ENCODE measurements at regions not wholly inside any gene's neighbourhood (a gene's known extent, or its start where the extent isn't known, plus 50 kb on each side); places are given as distances from the start of the nearest gene placed in this dataset.

DNA sequence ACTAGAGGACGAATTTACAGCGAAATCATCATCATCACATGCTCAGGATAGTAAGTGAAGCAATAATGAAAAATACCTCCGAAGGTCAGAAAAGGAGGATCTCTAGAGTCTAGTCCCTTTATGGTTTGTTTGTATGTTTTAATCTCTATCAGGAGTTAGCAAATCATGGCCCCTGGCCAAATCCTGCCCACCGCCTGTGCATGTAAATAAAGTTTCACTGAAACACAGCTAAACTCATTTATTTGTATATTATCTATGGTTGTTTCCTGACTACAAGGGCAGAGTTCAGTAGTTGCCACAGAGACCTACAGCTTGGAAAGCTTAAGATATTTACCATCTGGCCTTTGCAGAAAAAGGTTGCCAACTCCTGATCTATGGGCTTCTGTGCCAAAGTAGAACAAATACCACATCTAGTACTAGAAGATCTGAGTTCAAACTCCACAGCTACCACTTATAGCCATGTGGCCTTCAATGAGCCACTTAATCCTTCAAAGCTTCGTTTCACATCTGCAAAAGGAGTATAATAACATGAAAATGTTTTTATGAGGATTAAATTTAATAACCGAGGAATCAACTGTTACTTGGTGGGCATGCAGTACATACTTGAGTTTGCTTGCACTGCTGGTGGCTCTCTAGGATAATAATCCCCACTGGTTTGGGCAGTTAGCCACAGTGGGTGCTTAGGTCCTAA, 94.0 kb upstream of the KIF26B start:
- Mint-ChIP-seq H3K27me3 (ENCODE audit: insufficient read depth, unreplicated experiment) (no peaks in the 10 kb centered on the region), H3K9me3 (ENCODE audit: unreplicated experiment) (no peaks in the 10 kb centered on the region), H3K36me3 (ENCODE audit: insufficient read depth, unreplicated experiment) (peaks cover 5% of the 10 kb centered on the region), H3K27ac (ENCODE audit: unreplicated experiment) (peak overlapping the region; percentile 30), H3K4me1 (ENCODE audit: low read depth, unreplicated experiment) (peaks cover 21% of the 10 kb centered on the region), H3K4me3 (ENCODE audit: unreplicated experiment) (no peak overlapping the region)
- DNase-seq = peak; percentile 64 to 69
- ChIA-PET POLR2A (no interaction called here), CTCF (interaction anchor here (0.5 to 1.4 kb wide), 4 partner anchors 18 to 1347 kb away, joined by 3 to 4 read pairs (median 3); no protein-coding TSS in a partner anchor)
- no TSS peak for BruUV-seq (replicated peaks)
- Histone ChIP-seq H3K9me3 (no peaks in the 10 kb centered on the region), H3K27me3 (replicated peaks; ENCODE audit: control insufficient read depth, insufficient read depth, low read length) (no peaks in the 10 kb centered on the region), H3K4me3 (ENCODE audit: low read depth, low read length) (no peak overlapping the region), H3K4me1 (peaks cover 19% of the 10 kb centered on the region), H3K36me3 (ENCODE audit: control insufficient read depth, insufficient read depth, low read length) (no peaks in the 10 kb centered on the region; the same call in 1 of the 2 replicates)
- intact Hi-C loops (cut with micrococcal nuclease; ENCODE audit: unreplicated experiment) = no loop called here
- no peak for TF ChIP-seq CTCF (IDR thresholded peaks at IDR 0.05; ENCODE audit: insufficient read depth in 1 of 2, low read depth in 1 of 2, low read length in 1 of 2, severe bottlenecking in 1 of 2, unreplicated experiment in 1 of 2)

GRCh38 chr1:245059806-245060424, 94.9 kb upstream of the KIF26B start:
- intact Hi-C loops (cut with micrococcal nuclease; ENCODE audit: unreplicated experiment) = no loop called here
- Histone ChIP-seq H3K4me3 (ENCODE audit: low read depth, low read length) (no peak overlapping the region), H3K27me3 (replicated peaks; ENCODE audit: control insufficient read depth, insufficient read depth, low read length) (no peaks in the 10 kb centered on the region), H3K36me3 (ENCODE audit: control insufficient read depth, insufficient read depth, low read length) (no peaks in the 10 kb centered on the region; the same call in 1 of the 2 replicates), H3K9me3 (no peaks in the 10 kb centered on the region), H3K4me1 (peaks cover 19% of the 10 kb centered on the region)
- no TSS peak for BruUV-seq (replicated peaks)
- DNase-seq = no peak
- Mint-ChIP-seq H3K27ac (ENCODE audit: unreplicated experiment) (peak overlapping the region; percentile 30), H3K4me3 (ENCODE audit: unreplicated experiment) (no peak overlapping the region), H3K9me3 (ENCODE audit: unreplicated experiment) (no peaks in the 10 kb centered on the region), H3K4me1 (ENCODE audit: low read depth, unreplicated experiment) (peaks cover 28% of the 10 kb centered on the region), H3K36me3 (ENCODE audit: insufficient read depth, unreplicated experiment) (peaks cover 10% of the 10 kb centered on the region), H3K27me3 (ENCODE audit: insufficient read depth, unreplicated experiment) (no peaks in the 10 kb centered on the region)
- no peak for TF ChIP-seq CTCF (IDR thresholded peaks at IDR 0.05; ENCODE audit: insufficient read depth in 1 of 2, low read depth in 1 of 2, low read length in 1 of 2, severe bottlenecking in 1 of 2, unreplicated experiment in 1 of 2)
- ChIA-PET POLR2A (no interaction called here), CTCF (interaction anchor here (1.0 to 1.4 kb wide), 2 partner anchors 17 to 96 kb away, joined by 3 to 4 read pairs; no protein-coding TSS in a partner anchor)

- Mint-ChIP-seq H3K27me3 (ENCODE audit: insufficient read depth, unreplicated experiment) (no peaks in the 10 kb centered on the region), H3K36me3 (ENCODE audit: insufficient read depth, unreplicated experiment) (peaks cover 10% of the 10 kb centered on the region), H3K9me3 (ENCODE audit: unreplicated experiment) (no peaks in the 10 kb centered on the region), H3K27ac (ENCODE audit: unreplicated experiment) (no peak overlapping the region), H3K4me1 (ENCODE audit: low read depth, unreplicated experiment) (peaks cover 28% of the 10 kb centered on the region), H3K4me3 (ENCODE audit: unreplicated experiment) (no peak overlapping the region)
- H3K9me3 ChIP-seq = no peaks in the 10 kb centered on the region
- no TSS peak for BruUV-seq (replicated peaks)
- intact Hi-C loops (cut with micrococcal nuclease; ENCODE audit: unreplicated experiment) = no loop called here
- CTCF ChIA-PET = no interaction called here
- H3K27me3 ChIP-seq (replicated peaks; ENCODE audit: control insufficient read depth, insufficient read depth, low read length) = no peaks in the 10 kb centered on the region
- peaks cover 19% of the 10 kb centered on the region for H3K4me1 ChIP-seq
- no peak for TF ChIP-seq CTCF (IDR thresholded peaks at IDR 0.05; ENCODE audit: insufficient read depth in 1 of 2, low read depth in 1 of 2, low read length in 1 of 2, severe bottlenecking in 1 of 2, unreplicated experiment in 1 of 2)
- POLR2A ChIA-PET = no interaction called here
- H3K36me3 ChIP-seq (ENCODE audit: control insufficient read depth, insufficient read depth, low read length) = no peaks in the 10 kb centered on the region; the same call in 1 of the 2 replicates
- H3K4me3 ChIP-seq (ENCODE audit: low read depth, low read length) = no peak overlapping the region
- no peak for DNase-seq
Observed at GRCh38 chr1:245058882-245059281, 95.9 kb upstream of the KIF26B start.
